ENCODE measurements at regions not wholly inside any gene's neighbourhood (a gene's known extent, or its start where the extent isn't known, plus 50 kb on each side); places are given as distances from the start of the nearest gene placed in this dataset.
A peak's percentile ranks its signal among the peaks of the same experiment; 100 is the strongest.

DNA sequence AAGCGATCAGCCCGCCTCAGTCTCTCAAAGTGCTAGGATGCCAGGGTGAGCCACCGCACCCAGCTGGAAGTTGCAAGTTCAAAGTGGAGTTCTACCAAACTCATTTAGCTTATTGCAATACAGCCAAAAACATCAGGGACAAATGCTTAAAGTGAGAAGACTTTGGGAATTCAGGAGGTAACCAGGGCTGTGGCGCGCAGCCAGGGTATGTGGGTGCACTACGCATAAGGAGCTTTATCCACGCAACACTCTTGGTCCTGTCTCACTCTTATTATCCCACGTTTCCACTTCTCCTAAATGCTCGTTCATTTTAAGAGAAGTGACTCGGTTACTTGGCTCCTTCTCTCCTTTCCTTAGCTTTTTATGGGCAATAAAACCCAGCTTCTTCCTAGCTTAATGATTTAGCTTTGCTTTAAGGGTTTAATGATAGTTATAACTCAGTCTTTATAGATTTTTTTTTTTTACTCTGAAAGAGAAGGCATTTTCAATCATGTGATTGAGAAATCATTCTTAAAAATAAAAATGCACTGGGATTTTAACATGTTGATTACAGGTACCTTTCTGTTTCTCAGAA is 199.8 kb downstream of the KCNE4 start:
- Histone ChIP-seq H3K36me3 (ENCODE audit: control insufficient read depth, insufficient read depth, low read length) (no peaks in the 10 kb centered on the region), H3K9me3 (peaks cover 6% of the 10 kb centered on the region; the same call in 1 of the 2 replicates), H3K4me3 (ENCODE audit: low read depth, low read length) (no peak overlapping the region), H3K4me1 (no peaks in the 10 kb centered on the region), H3K27me3 (replicated peaks; ENCODE audit: control insufficient read depth, insufficient read depth, low read length) (no peaks in the 10 kb centered on the region; the same call in none of the 2 replicates)
- intact Hi-C loops (cut with micrococcal nuclease; ENCODE audit: unreplicated experiment) = loop anchor here (5.0 kb wide), 1 partner anchor 279 kb away; no protein-coding TSS in a partner anchor
- Mint-ChIP-seq H3K4me1 (ENCODE audit: low read depth, unreplicated experiment) (no peaks in the 10 kb centered on the region), H3K4me3 (ENCODE audit: unreplicated experiment) (no peak overlapping the region), H3K9me3 (ENCODE audit: unreplicated experiment) (no peaks in the 10 kb centered on the region), H3K27me3 (ENCODE audit: insufficient read depth, unreplicated experiment) (no peaks in the 10 kb centered on the region), H3K27ac (ENCODE audit: unreplicated experiment) (no peak overlapping the region), H3K36me3 (ENCODE audit: insufficient read depth, unreplicated experiment) (no peaks in the 10 kb centered on the region)
- CTCF ChIA-PET = no interaction called here
- TF ChIP-seq, protein P1, sequence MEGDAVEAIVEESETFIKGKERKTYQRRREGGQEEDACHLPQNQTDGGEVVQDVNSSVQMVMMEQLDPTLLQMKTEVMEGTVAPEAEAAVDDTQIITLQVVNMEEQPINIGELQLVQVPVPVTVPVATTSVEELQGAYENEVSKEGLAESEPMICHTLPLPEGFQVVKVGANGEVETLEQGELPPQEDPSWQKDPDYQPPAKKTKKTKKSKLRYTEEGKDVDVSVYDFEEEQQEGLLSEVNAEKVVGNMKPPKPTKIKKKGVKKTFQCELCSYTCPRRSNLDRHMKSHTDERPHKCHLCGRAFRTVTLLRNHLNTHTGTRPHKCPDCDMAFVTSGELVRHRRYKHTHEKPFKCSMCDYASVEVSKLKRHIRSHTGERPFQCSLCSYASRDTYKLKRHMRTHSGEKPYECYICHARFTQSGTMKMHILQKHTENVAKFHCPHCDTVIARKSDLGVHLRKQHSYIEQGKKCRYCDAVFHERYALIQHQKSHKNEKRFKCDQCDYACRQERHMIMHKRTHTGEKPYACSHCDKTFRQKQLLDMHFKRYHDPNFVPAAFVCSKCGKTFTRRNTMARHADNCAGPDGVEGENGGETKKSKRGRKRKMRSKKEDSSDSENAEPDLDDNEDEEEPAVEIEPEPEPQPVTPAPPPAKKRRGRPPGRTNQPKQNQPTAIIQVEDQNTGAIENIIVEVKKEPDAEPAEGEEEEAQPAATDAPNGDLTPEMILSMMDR (IDR thresholded peaks at IDR 0.05; ENCODE audit: insufficient read depth in 1 of 2, low read depth in 1 of 2, low read length in 1 of 2, severe bottlenecking in 1 of 2, unreplicated experiment in 1 of 2) = no peak
- DNase-seq = no peak
- POLR2A ChIA-PET = no interaction called here
- BruUV-seq (replicated peaks) = no TSS peak

DNA sequence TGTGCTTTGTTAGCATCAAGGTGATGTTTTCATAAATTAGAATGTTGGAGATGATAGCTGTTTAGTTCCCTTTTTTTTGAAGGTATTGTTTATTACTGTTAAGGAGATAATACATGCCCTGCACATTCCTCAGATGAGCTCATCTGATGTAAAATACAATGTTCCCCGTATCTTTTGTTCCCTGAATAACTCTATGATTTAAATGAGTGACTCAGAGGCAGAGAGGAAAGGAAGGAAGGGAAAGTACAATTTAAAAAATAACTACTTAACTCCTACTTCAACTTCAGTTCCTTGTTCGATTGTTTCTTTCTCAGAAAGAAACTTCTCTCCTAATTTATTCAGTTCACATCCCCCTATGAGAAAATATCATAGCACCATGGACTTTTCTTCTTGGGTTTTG is 208.7 kb downstream of the KCNE4 start:
- H3K4me3 Mint-ChIP-seq (ENCODE audit: unreplicated experiment) = no peak overlapping the region
- peaks cover 11% of the 10 kb centered on the region for H3K9me3 Mint-ChIP-seq (ENCODE audit: unreplicated experiment)
- H3K36me3 ChIP-seq (ENCODE audit: control insufficient read depth, insufficient read depth, low read length) = no peaks in the 10 kb centered on the region
- H3K27me3 ChIP-seq (replicated peaks; ENCODE audit: control insufficient read depth, insufficient read depth, low read length) = no peaks in the 10 kb centered on the region
- peaks cover 5% of the 10 kb centered on the region; the same call in 1 of the 2 replicates for H3K4me1 ChIP-seq
- no peak overlapping the region for H3K4me3 ChIP-seq (ENCODE audit: low read depth, low read length)
- intact Hi-C loops (cut with micrococcal nuclease; ENCODE audit: unreplicated experiment) = no loop called here
- no TSS peak for BruUV-seq (replicated peaks)
- TF ChIP-seq, protein P1 (IDR thresholded peaks at IDR 0.05; ENCODE audit: insufficient read depth in 1 of 2, low read depth in 1 of 2, low read length in 1 of 2, severe bottlenecking in 1 of 2, unreplicated experiment in 1 of 2) = no peak
- H3K36me3 Mint-ChIP-seq (ENCODE audit: insufficient read depth, unreplicated experiment) = no peaks in the 10 kb centered on the region
- POLR2A ChIA-PET = no interaction called here
- CTCF ChIA-PET = interaction anchor here (0.6 kb wide), 1 partner anchor 15 kb away, joined by 3 read pairs; no protein-coding TSS in a partner anchor
- H3K27ac Mint-ChIP-seq (ENCODE audit: unreplicated experiment) = no peak overlapping the region
- H3K4me1 Mint-ChIP-seq (ENCODE audit: low read depth, unreplicated experiment) = peaks cover 12% of the 10 kb centered on the region
- H3K27me3 Mint-ChIP-seq (ENCODE audit: insufficient read depth, unreplicated experiment) = no peaks in the 10 kb centered on the region
- peaks cover 6% of the 10 kb centered on the region; the same call in 1 of the 2 replicates for H3K9me3 ChIP-seq
- DNase-seq = no peak

DNA sequence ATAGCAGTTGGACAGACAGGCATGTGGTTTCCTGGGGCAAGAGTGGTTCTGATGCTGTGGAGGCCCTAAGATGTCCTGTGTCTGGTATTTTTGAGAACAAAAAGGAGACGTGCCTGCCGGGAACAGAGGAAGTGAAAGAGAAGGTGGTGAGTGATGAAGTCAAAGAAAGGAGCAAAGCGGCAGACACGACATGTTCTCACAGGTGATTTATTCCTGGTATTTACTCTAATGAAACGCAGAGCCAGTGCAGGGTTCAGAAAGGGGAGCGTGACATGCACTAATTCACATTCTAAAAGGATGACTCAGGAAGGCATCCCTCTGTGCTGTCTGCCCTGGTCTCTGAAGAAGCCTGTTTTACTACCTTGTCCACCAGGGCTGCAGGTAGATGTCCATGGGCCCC is 211.0 kb downstream of the KCNE4 start:
- ChIA-PET POLR2A (no interaction called here), CTCF (no interaction called here)
- Histone ChIP-seq H3K9me3 (no peaks in the 10 kb centered on the region), H3K27me3 (replicated peaks; ENCODE audit: control insufficient read depth, insufficient read depth, low read length) (no peaks in the 10 kb centered on the region), H3K36me3 (ENCODE audit: control insufficient read depth, insufficient read depth, low read length) (no peaks in the 10 kb centered on the region), H3K4me1 (peaks cover 5% of the 10 kb centered on the region; the same call in 1 of the 2 replicates), H3K4me3 (ENCODE audit: low read depth, low read length) (no peak overlapping the region)
- peaks cover 5% of the 10 kb centered on the region for H3K9me3 Mint-ChIP-seq (ENCODE audit: unreplicated experiment)
- DNase-seq = peak; percentile 22 to 68
- H3K4me1 Mint-ChIP-seq (ENCODE audit: low read depth, unreplicated experiment) = peaks cover 12% of the 10 kb centered on the region
- TF ChIP-seq, protein P1 (IDR thresholded peaks at IDR 0.05; ENCODE audit: insufficient read depth in 1 of 2, low read depth in 1 of 2, low read length in 1 of 2, severe bottlenecking in 1 of 2, unreplicated experiment in 1 of 2) = no peak
- no peak overlapping the region for H3K27ac Mint-ChIP-seq (ENCODE audit: unreplicated experiment)
- intact Hi-C loops (cut with micrococcal nuclease; ENCODE audit: unreplicated experiment) = no loop called here
- no TSS peak for BruUV-seq (replicated peaks)
- no peaks in the 10 kb centered on the region for H3K36me3 Mint-ChIP-seq (ENCODE audit: insufficient read depth, unreplicated experiment)
- no peaks in the 10 kb centered on the region for H3K27me3 Mint-ChIP-seq (ENCODE audit: insufficient read depth, unreplicated experiment)
- H3K4me3 Mint-ChIP-seq (ENCODE audit: unreplicated experiment) = no peak overlapping the region

Data from Caco-2 (cell line).